ENCODE measurements at regions not wholly inside any gene's neighbourhood (a gene's known extent, or its start where the extent isn't known, plus 50 kb on each side); places are given as distances from the start of the nearest gene placed in this dataset.

GRCh38 chr10:84768132-84768531 is 439.7 kb downstream of the CCSER2 start:
- Mint-ChIP-seq H3K36me3 (ENCODE audit: low read depth) (no peaks in the 10 kb centered on the region), H3K9me3 (no peaks in the 10 kb centered on the region), H3K27ac (no peak overlapping the region), H3K4me3 (no peak overlapping the region), H3K27me3 (peaks cover 2% of the 10 kb centered on the region), H3K4me1 (ENCODE audit: low read depth) (no peaks in the 10 kb centered on the region)
- CTCF ChIA-PET: no interaction called here
- TF ChIP-seq CTCF (IDR thresholded peaks at IDR 0.05): no peak
- ATAC-seq (no peak), DNase-seq (no peak)
- POLR2A ChIA-PET: no interaction called here
- intact Hi-C loops (cut with micrococcal nuclease): no loop called here

- intact Hi-C loops (cut with micrococcal nuclease): no loop called here
- Mint-ChIP-seq H3K4me3 (no peak overlapping the region), H3K9me3 (no peaks in the 10 kb centered on the region), H3K27ac (no peak overlapping the region), H3K4me1 (ENCODE audit: low read depth) (no peaks in the 10 kb centered on the region), H3K36me3 (ENCODE audit: low read depth) (no peaks in the 10 kb centered on the region), H3K27me3 (no peaks in the 10 kb centered on the region)
- TF ChIP-seq CTCF (IDR thresholded peaks at IDR 0.05): no peak
- POLR2A ChIA-PET: no interaction called here
- DNase-seq: no peak
- ATAC-seq: no peak
- CTCF ChIA-PET: no interaction called here
These were observed 442.4 kb downstream of the CCSER2 start for GRCh38 chr10:84770824-84771223.

GRCh38 chr10:84783386-84783785 is 455.0 kb downstream of the CCSER2 start:
- intact Hi-C loops (cut with micrococcal nuclease): no loop called here
- Mint-ChIP-seq H3K27ac (no peak overlapping the region), H3K27me3 (peaks cover 2% of the 10 kb centered on the region), H3K4me3 (no peak overlapping the region), H3K4me1 (ENCODE audit: low read depth) (no peaks in the 10 kb centered on the region), H3K36me3 (ENCODE audit: low read depth) (no peaks in the 10 kb centered on the region), H3K9me3 (no peaks in the 10 kb centered on the region)
- ATAC-seq: peak; percentile 49
- ChIA-PET CTCF (no interaction called here), POLR2A (no interaction called here)
- peak; percentile 25 for DNase-seq
- TF ChIP-seq CTCF (IDR thresholded peaks at IDR 0.05): peak; percentile 54

- Mint-ChIP-seq H3K9me3 (no peaks in the 10 kb centered on the region), H3K4me1 (ENCODE audit: low read depth) (no peaks in the 10 kb centered on the region), H3K36me3 (ENCODE audit: low read depth) (no peaks in the 10 kb centered on the region), H3K4me3 (no peak overlapping the region), H3K27me3 (peaks cover 2% of the 10 kb centered on the region), H3K27ac (no peak overlapping the region)
- ChIA-PET POLR2A (no interaction called here), CTCF (no interaction called here)
- intact Hi-C loops (cut with micrococcal nuclease): no loop called here
- DNase-seq (no peak), ATAC-seq (no peak)
- TF ChIP-seq CTCF (IDR thresholded peaks at IDR 0.05): no peak
These were observed 455.5 kb downstream of the CCSER2 start for GRCh38 chr10:84783909-84784308.

GRCh38 chr10:84784749-84785148 is 456.4 kb downstream of the CCSER2 start:
- no peak for TF ChIP-seq CTCF (IDR thresholded peaks at IDR 0.05)
- no peak overlapping the region for H3K4me3 Mint-ChIP-seq
- POLR2A ChIA-PET: no interaction called here
- CTCF ChIA-PET: no interaction called here
- no peaks in the 10 kb centered on the region for H3K9me3 Mint-ChIP-seq
- no peak overlapping the region for H3K27ac Mint-ChIP-seq
- H3K27me3 Mint-ChIP-seq: peaks cover 2% of the 10 kb centered on the region
- no peaks in the 10 kb centered on the region for H3K4me1 Mint-ChIP-seq (ENCODE audit: low read depth)
- ATAC-seq (no peak), DNase-seq (no peak)
- no peaks in the 10 kb centered on the region for H3K36me3 Mint-ChIP-seq (ENCODE audit: low read depth)
- intact Hi-C loops (cut with micrococcal nuclease): no loop called here

Measured in activated CD8-positive, alpha-beta T cell treated with anti-CD3 and anti-CD28 coated beads for 36 hours (primary cell).